GM19455 (cell line): ENCODE measurements at regions not wholly inside any gene's neighbourhood (a gene's known extent, or its start where the extent isn't known, plus 50 kb on each side); places are given as distances from the start of the nearest gene placed in this dataset.
"Not testable (repeated sequence)": the region's sequence is repeated elsewhere in the genome, so short reads cannot be mapped to it uniquely, and the experiment has no call there.

Experiments used
- ATAC-seq: cut with Tn5 transposase; IDR thresholded peaks from one replicate; pipeline ENCODE4 v1.9.1; 2021; ENCODE audit not compliant: unreplicated experiment

GRCh38 chr7:93663561-93664299 is 89.2 kb upstream of the CALCR start:
- no peak for ATAC-seq

GRCh38 chr7:93658163-93658562 is 83.6 kb upstream of the CALCR start:
- ATAC-seq: not testable (repeated sequence)

- no peak for ATAC-seq
Measured at GRCh38 chr7:93651603-93652159, 77.2 kb upstream of the CALCR start.

GRCh38 chr7:93646538-93646937 is 72.0 kb upstream of the CALCR start:
- no peak for ATAC-seq

- no peak for ATAC-seq
Measured at GRCh38 chr7:93636276-93636675, 61.8 kb upstream of the CALCR start.

- no peak for ATAC-seq
Measured at GRCh38 chr7:93632371-93632770, 57.8 kb upstream of the CALCR start.

GRCh38 chr7:93629291-93629801 is 54.8 kb upstream of the CALCR start:
- ATAC-seq: no peak

GRCh38 chr7:93626869-93627268 is 52.3 kb upstream of the CALCR start:
- no peak for ATAC-seq
